T-helper 17 cell (primary cell): ENCODE measurements at regions not wholly inside any gene's neighbourhood (a gene's known extent, or its start where the extent isn't known, plus 50 kb on each side); places are given as distances from the start of the nearest gene placed in this dataset.
"Not testable (repeated sequence)": the region's sequence is repeated elsewhere in the genome, so short reads cannot be mapped to it uniquely, and the experiment has no call there.

Source experiments
- ATAC-seq: fragments of 150-1000 bp; cut with Tn5 transposase; 2 replicates; pipeline ENCODE4 v1.10.0; 2021; ENCODE audit warnings: mild to moderate bottlenecking, moderate library complexity
- DNase-seq, 3 donors: peaks; one replicate each; pipeline versions ENCODE4 v3.0.0 to v3.0.0-alpha.2; 2020 to 2021
- H3K9me3 ChIP-seq: one replicate; pipeline ENCODE4 v1.7.0; 2013; ENCODE audit warnings: low read length, mild to moderate bottlenecking; ENCODE audit not compliant: control insufficient read depth, poor library complexity, severe bottlenecking
- H3K27ac Mint-ChIP-seq: one replicate; pipeline ENCODE4 v1.8.0; 2022; ENCODE audit warnings: mild to moderate bottlenecking, moderate library complexity, mixed read lengths
- H3K27me3 Mint-ChIP-seq: one replicate; pipeline ENCODE4 v1.8.0; 2022; ENCODE audit warnings: mixed read lengths
- H3K36me3 Mint-ChIP-seq: one replicate; pipeline ENCODE4 v1.8.0; 2022; ENCODE audit warnings: low read depth, mixed read lengths
- H3K4me1 Mint-ChIP-seq: one replicate; pipeline ENCODE4 v1.8.0; 2022; ENCODE audit warnings: mild to moderate bottlenecking, mixed read lengths
- H3K4me3 Mint-ChIP-seq: one replicate; pipeline ENCODE4 v1.8.0; 2022; ENCODE audit warnings: mild to moderate bottlenecking, moderate library complexity, mixed read lengths

DNA sequence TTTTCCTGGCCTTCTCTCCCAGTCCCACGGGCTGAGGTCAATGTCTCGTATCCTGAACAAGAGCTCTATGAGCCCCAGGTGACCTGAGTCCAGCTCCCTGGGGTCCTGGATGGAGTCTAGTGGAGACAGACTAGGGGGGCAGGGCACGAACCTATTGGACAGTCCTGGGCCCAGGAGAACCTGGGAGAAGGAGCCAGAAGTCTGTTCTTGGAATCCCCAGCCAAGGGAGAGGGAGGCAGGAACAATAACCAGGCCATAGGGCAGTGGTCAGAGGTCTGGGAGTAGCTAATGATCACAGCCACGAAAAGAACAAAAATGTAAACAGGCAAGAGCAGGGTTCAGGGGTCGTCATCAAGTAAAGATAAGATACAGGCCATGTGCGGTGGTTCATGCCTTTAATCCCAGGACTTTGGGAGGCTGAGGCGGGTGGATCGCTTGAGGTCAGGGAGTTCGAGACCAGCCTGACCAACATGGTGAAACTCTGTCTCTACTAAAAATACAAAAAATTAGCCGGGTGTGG is 60.8 kb downstream of the COPRS start:
- H3K27me3 Mint-ChIP-seq, result peaks cover 36% of the 10 kb centered on the region
- H3K9me3 ChIP-seq, result no peaks in the 10 kb centered on the region
- peaks cover 2% of the 10 kb centered on the region for H3K4me1 Mint-ChIP-seq
- DNase-seq (no peak), ATAC-seq (no peak)
- H3K4me3 Mint-ChIP-seq, result no peak overlapping the region
- no peaks in the 10 kb centered on the region for H3K36me3 Mint-ChIP-seq
- H3K27ac Mint-ChIP-seq, result peak overlapping the region; percentile 14

DNA sequence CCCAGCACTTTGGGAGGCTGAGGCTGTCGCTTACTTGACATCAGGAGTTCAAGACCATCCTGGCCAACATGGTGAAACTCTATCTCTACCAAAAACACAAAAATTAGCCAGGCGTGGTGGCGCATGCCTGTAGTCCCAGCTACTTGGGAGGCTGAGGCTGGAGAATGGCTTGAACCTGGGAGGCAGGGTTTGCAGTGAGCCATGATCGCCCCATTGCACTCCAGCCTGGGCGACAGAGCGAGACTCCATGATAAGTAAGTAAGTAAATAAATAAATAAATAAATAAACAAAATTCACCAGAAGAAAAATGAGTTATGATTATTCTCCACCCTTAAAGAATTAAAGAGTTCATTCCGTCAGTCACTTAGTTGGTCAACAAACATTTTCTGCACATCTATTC is 63.1 kb downstream of the COPRS start:
- H3K27ac Mint-ChIP-seq, H3K9me3 ChIP-seq, H3K4me3 Mint-ChIP-seq, ATAC-seq, DNase-seq, H3K4me1 Mint-ChIP-seq, H3K36me3 Mint-ChIP-seq: not testable (repeated sequence)
- H3K27me3 Mint-ChIP-seq, result peaks cover 37% of the 10 kb centered on the region

GRCh38 chr17:31794111-31794510 is 64.9 kb downstream of the COPRS start:
- Mint-ChIP-seq H3K27me3 (peaks cover 46% of the 10 kb centered on the region), H3K4me3 (no peak overlapping the region), H3K4me1 (peaks cover 8% of the 10 kb centered on the region), H3K27ac (no peak overlapping the region), H3K36me3 (no peaks in the 10 kb centered on the region)
- ATAC-seq (no peak), DNase-seq (no peak)
- H3K9me3 ChIP-seq, result no peaks in the 10 kb centered on the region

GRCh38 chr17:31793634-31794033 is 65.4 kb downstream of the COPRS start:
- not testable (repeated sequence) for H3K27ac Mint-ChIP-seq, ATAC-seq, H3K4me1 Mint-ChIP-seq, DNase-seq, H3K4me3 Mint-ChIP-seq, H3K36me3 Mint-ChIP-seq, H3K9me3 ChIP-seq
- peaks cover 46% of the 10 kb centered on the region for H3K27me3 Mint-ChIP-seq

DNA sequence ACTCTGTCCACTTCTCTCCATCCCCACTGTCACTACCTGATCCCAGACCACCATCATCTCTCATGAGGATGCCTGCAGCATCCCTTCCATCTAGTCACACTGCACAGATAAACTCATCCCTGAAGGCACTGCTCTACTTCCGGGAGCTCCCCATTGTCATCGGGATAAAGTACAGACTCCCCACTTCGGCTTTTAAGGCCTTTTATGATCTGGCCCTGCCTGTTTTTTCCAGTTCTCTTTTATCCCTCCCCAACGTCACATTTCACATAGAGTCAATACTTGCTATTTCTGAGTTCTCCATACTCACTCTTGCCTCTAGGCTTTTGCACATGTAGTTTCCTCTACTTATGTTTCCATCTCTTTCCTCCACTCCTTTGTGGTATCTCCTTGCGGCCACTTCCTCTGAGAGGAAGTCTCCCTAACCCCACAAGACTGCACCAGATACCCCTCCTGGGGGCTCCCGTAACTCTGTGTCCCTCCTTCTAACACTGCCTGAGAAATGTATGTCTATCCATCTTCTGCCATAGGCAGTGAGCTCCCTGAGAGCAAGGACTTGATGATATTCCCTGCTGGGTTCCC is 66.9 kb downstream of the COPRS start:
- H3K4me1 Mint-ChIP-seq, result peaks cover 8% of the 10 kb centered on the region
- ATAC-seq, result no peak
- H3K36me3 Mint-ChIP-seq, result no peaks in the 10 kb centered on the region
- H3K27me3 Mint-ChIP-seq, result peaks cover 43% of the 10 kb centered on the region
- DNase-seq, result no peak
- no peak overlapping the region for H3K4me3 Mint-ChIP-seq
- no peaks in the 10 kb centered on the region for H3K9me3 ChIP-seq
- no peak overlapping the region for H3K27ac Mint-ChIP-seq

DNA sequence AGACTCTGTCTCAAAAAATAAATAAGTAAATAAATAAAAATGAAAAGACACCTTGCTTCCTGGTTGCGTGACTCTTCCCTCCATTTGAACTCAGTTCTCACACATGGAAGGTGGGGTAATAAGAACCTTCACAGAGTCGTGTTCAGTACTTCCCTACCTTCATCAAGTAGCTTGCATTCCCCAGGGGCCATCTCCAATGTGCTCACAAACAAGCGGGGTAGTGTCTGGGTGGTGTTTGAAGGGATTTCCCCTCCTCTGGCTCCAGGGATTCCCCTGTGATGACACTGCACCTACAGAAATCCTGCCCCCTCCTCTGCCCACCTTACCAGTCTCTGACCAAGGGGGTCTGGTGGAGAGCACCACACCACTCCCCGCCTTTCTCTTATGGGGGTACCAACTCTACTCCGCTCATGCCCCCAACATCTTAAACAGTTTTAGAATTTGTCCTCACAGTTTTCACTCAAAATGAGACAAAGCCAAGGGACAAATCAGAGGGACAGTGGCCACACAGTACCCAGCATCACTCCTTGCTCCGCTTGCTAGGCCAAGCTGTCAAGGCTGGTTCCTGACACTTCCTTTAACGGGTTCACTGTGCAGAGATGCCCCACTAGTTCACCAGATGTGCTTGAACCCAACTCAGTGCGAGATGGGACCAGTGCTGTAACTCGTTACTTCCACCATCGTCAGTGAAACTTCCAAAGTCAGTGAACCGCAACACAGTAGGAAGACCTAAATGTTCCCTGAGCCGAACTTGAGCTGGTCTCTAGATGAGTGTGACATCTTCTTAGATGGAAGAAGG is 69.1 kb downstream of the COPRS start:
- H3K27ac Mint-ChIP-seq, result no peak overlapping the region
- H3K4me1 Mint-ChIP-seq, result peaks cover 6% of the 10 kb centered on the region
- no peaks in the 10 kb centered on the region for H3K36me3 Mint-ChIP-seq
- peaks cover 39% of the 10 kb centered on the region for H3K27me3 Mint-ChIP-seq
- H3K4me3 Mint-ChIP-seq, result no peak overlapping the region
- no peaks in the 10 kb centered on the region for H3K9me3 ChIP-seq
- no peak for ATAC-seq
- DNase-seq, result no peak

GRCh38 chr17:31788956-31789355 is 70.1 kb downstream of the COPRS start:
- peaks cover 38% of the 10 kb centered on the region for H3K27me3 Mint-ChIP-seq
- no peak overlapping the region for H3K4me3 Mint-ChIP-seq
- H3K4me1 Mint-ChIP-seq, result peaks cover 6% of the 10 kb centered on the region
- ATAC-seq, result no peak
- no peak overlapping the region for H3K27ac Mint-ChIP-seq
- no peaks in the 10 kb centered on the region for H3K9me3 ChIP-seq
- H3K36me3 Mint-ChIP-seq, result no peaks in the 10 kb centered on the region
- DNase-seq, result no peak

DNA sequence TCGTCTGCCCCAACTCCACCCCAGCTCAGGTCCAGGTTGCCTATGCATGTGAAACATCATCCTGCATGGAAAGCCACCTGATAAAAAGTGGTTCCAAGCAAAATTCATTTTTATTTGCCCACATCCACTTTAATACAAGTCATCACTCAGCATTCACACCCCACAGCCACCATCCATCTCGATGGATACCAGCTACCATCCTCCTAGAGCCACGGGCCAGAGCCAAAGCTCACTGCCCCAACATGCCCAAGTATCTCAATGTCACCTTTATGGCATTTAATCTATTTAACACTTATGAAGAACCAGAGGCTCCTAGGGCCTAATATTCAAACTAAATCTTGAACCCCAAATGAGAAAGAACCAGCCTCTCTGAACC is 70.5 kb downstream of the COPRS start:
- no peak overlapping the region for H3K27ac Mint-ChIP-seq
- ATAC-seq (no peak), DNase-seq (no peak)
- peaks cover 38% of the 10 kb centered on the region for H3K27me3 Mint-ChIP-seq
- no peaks in the 10 kb centered on the region for H3K9me3 ChIP-seq
- H3K4me3 Mint-ChIP-seq, result no peak overlapping the region
- H3K4me1 Mint-ChIP-seq, result peaks cover 6% of the 10 kb centered on the region
- H3K36me3 Mint-ChIP-seq, result no peaks in the 10 kb centered on the region

GRCh38 chr17:31787857-31788570 is 71.0 kb downstream of the COPRS start:
- no peak overlapping the region for H3K27ac Mint-ChIP-seq
- no peaks in the 10 kb centered on the region for H3K9me3 ChIP-seq
- no peaks in the 10 kb centered on the region for H3K36me3 Mint-ChIP-seq
- DNase-seq, result no peak
- H3K4me3 Mint-ChIP-seq, result no peak overlapping the region
- no peak for ATAC-seq
- peaks cover 38% of the 10 kb centered on the region for H3K27me3 Mint-ChIP-seq
- peaks cover 6% of the 10 kb centered on the region for H3K4me1 Mint-ChIP-seq

GRCh38 chr17:31786796-31787481 is 72.1 kb downstream of the COPRS start:
- H3K27ac Mint-ChIP-seq, result no peak overlapping the region
- no peak for DNase-seq
- peaks cover 41% of the 10 kb centered on the region for H3K27me3 Mint-ChIP-seq
- H3K9me3 ChIP-seq, result no peaks in the 10 kb centered on the region
- no peak overlapping the region for H3K4me3 Mint-ChIP-seq
- no peaks in the 10 kb centered on the region for H3K36me3 Mint-ChIP-seq
- H3K4me1 Mint-ChIP-seq, result peaks cover 2% of the 10 kb centered on the region
- no peak for ATAC-seq

DNA sequence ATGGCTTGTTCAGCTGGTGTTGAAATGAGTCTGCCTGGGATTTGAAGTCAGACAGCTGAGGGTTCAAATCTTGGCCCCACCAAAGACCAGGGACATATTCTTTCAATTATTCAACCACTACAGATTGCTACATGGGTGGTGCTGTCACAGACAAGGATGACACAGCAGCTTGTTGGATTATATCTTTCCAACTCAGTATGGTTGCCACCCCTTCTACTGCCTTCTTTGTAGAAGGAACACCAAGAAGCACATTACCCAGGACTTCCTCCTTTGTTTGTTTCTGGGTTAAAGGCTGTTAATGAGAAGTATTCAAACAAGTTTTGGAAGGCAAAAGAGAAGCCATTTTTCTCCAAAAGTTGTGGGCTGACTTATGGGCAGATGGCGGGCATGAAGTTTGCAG is 78.6 kb downstream of the COPRS start:
- no peak for ATAC-seq
- no peak for DNase-seq
- Mint-ChIP-seq H3K4me3 (no peak overlapping the region), H3K27me3 (peaks cover 54% of the 10 kb centered on the region), H3K27ac (no peak overlapping the region), H3K36me3 (peaks cover 2% of the 10 kb centered on the region), H3K4me1 (no peaks in the 10 kb centered on the region)
- H3K9me3 ChIP-seq, result no peaks in the 10 kb centered on the region

- ATAC-seq (no peak), DNase-seq (no peak)
- no peaks in the 10 kb centered on the region for H3K9me3 ChIP-seq
- no peak overlapping the region for H3K27ac Mint-ChIP-seq
- H3K4me1 Mint-ChIP-seq, result no peaks in the 10 kb centered on the region
- peaks cover 2% of the 10 kb centered on the region for H3K36me3 Mint-ChIP-seq
- H3K4me3 Mint-ChIP-seq, result no peak overlapping the region
- peaks cover 52% of the 10 kb centered on the region for H3K27me3 Mint-ChIP-seq
Observed at GRCh38 chr17:31778523-31778922, 80.5 kb downstream of the COPRS start.

DNA sequence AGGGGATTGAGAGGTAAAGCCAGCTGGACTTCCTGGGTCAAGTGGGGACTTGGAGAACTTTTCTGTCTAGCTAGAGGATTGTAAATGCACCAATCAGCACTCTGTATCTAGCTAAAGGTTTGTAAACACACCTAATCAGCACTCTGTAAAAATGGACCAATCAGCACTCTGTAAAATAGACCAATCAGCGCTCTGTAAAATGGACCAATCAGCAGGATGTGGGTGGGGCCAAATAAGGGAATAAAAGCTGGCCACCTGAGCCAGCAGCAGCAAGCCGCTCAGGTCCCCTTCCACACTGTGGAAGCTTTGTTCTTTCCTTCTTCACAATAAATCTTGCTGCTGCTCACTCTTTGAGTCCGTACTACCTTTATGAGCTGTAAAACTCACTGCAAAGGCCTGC is 87.7 kb downstream of the COPRS start:
- H3K27ac Mint-ChIP-seq, result not testable (repeated sequence)

More for the DNA sequence above, 87.7 kb downstream of the COPRS start:
- H3K4me1 Mint-ChIP-seq, H3K36me3 Mint-ChIP-seq, H3K9me3 ChIP-seq, ATAC-seq, DNase-seq, H3K4me3 Mint-ChIP-seq: not testable (repeated sequence)
- H3K27me3 Mint-ChIP-seq, result peaks cover 11% of the 10 kb centered on the region
